NCI-H2081 treated with DMSO at 0.1 percent for 48 hours (cell line): ENCODE measurements at regions not wholly inside any gene's neighbourhood (a gene's known extent, or its start where the extent isn't known, plus 50 kb on each side); places are given as distances from the start of the nearest gene placed in this dataset.

ENCODE experiments used
- DNase-seq: peaks from one replicate; lab custom pipeline; 2025; lab: John Stamatoyannopoulos, UW

- no peak for DNase-seq
Measured at GRCh38 chr2:122105171-122105876, 349.9 kb downstream of the TSN start.

- no peak for DNase-seq
Measured at GRCh38 chr2:122105877-122106206, 350.4 kb downstream of the TSN start.

- DNase-seq, result no peak
Measured at GRCh38 chr2:122108186-122108585, 352.7 kb downstream of the TSN start.

- no peak for DNase-seq
Measured at GRCh38 chr2:122112216-122113005, 357.0 kb downstream of the TSN start.

GRCh38 chr2:122114421-122114820, 359.0 kb downstream of the TSN start:
- DNase-seq, result no peak

- no peak for DNase-seq
Measured at GRCh38 chr2:122117371-122117770, 361.9 kb downstream of the TSN start.

DNA sequence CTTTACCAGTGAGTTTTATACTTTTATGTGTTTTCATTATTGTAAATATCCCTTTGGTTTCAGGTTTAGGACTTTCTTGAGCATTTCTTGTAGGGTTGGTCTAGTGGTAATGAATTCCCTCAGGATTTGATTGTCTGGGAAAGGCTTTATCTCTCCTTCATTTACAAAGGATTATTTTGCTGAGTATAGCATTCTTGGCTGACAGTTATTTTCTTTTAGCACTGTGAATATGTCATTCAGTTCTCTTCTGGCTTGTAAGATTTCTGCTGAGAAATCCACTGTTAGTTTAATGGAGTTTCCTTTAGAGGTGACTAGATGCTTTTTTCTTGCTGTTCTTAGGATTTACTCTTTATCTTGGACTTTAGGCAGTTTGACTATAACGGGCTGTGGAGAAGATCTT, 373.9 kb downstream of the TSN start:
- no peak for DNase-seq

DNA sequence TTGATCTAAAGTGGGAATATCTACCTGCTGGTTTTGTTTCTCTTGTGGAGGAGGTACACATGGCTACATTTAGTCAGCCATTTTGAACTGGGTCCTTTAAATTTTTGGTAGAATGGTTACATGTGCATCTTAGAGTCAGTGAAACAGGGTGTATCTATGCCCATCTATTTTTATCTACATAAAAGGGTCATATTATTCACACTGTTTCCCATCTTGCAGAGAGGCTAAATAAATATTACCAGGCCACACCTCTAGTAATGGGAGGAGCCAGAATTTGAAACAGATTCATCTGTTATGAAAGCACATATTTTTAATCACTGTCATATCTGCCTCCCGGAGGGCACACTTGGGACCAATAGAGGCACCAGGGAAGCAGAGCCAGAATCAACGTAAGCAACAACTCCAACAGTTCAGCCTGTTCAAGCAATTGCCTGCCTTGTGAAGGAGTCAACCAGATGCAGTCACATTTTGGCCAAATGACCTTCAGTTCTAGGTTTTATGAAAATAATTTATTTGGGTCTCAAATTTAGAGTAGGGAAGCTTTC, 376.8 kb downstream of the TSN start:
- DNase-seq, result no peak

- DNase-seq, result no peak
Measured at GRCh38 chr2:122135021-122135937, 379.8 kb downstream of the TSN start.

- no peak for DNase-seq
Measured at GRCh38 chr2:122136056-122136455, 380.6 kb downstream of the TSN start.

GRCh38 chr2:122138561-122138960, 383.1 kb downstream of the TSN start:
- DNase-seq, result no peak

- no peak for DNase-seq
Measured at GRCh38 chr2:122139739-122140420, 384.4 kb downstream of the TSN start.

- DNase-seq, result no peak
Measured at GRCh38 chr2:122144884-122145283, 389.4 kb downstream of the TSN start.

- DNase-seq, result no peak
Measured at GRCh38 chr2:122145856-122146255, 390.4 kb downstream of the TSN start.

DNA sequence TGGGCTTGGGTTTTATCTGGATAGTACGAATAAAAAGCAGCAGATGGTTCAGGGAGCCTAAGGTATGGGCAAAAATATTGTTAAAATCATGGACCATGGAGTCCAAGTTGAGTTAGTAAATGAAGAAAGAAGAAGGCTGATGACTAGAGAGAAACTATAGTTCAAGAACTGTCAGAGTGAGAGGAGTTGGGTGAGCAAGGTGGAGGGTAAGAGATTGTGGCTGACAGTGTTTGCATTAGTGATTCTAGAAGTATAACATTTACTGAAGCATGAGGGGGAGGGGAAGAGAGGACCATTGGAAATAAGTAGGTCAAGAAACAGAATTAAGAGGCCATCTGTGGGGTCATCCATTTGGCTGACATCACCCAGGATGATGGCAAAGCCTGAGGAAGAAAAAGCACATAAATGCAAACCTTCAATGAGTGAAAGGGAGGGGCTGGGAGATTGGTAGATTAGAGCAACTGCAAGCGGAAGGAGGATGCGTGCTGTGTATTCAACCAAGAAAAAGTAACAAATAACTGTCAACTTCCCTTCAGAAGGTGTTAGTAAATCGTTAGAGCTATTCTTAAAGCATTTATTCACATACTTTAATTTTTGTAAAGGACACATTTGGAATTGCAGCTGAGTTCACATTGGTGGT, 392.8 kb downstream of the TSN start:
- no peak for DNase-seq

GRCh38 chr2:122150524-122151280, 395.3 kb downstream of the TSN start:
- DNase-seq, result no peak

DNA sequence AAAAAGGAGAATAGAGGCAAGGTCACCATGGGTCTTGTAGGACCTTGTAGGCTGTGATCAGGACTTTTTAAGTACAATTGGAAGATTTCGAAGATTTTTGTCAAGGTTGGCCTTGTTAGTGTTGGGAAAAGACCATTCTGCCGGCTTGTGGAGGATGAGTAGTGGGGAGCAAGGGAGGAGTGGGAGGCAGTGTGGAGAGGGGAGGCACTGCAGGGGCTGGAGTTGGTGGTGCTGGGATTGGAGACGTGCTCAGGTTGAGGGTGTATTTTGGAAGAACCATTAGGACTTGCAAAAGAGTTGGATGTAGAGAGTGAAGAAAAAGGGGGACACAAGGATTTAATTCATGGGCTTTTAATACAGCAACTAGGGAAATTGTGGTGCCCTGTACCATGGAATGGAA, 397.1 kb downstream of the TSN start:
- DNase-seq, result no peak

DNA sequence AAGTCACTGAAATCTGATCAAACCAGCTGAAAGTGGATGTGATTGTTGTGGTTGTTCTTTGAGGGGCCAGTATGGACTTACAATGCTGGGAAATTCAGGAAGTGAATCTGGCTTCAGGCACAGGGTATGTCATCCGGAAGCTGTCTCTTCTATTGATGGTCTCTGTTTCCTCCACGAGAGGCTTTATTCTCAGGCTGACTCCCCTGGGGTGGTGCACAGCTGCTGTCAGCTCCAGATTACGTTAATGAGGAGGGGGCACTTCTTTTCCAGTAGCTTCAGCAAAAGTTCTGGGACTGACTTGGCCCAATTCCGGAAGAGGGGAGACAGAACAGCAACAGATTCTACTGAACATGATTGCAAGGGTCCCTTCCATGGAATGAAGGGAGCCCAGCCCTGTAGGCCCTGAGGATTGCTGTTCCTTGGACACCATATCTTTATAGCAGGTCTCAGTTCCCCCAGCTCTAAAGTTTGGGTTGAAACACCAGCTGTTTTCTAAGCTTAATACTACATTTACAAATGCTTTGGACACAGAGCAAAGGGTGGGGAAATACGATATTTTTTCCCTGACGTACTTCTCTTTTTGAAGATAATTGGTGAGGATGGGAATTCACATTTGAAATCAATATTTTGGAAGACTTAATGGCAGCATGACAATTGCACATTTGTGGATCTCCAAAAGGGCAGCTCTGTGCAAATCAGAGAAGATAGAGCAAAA, 400.9 kb downstream of the TSN start:
- no peak for DNase-seq

- no peak for DNase-seq
Measured at GRCh38 chr2:122157158-122157557, 401.7 kb downstream of the TSN start.

DNA sequence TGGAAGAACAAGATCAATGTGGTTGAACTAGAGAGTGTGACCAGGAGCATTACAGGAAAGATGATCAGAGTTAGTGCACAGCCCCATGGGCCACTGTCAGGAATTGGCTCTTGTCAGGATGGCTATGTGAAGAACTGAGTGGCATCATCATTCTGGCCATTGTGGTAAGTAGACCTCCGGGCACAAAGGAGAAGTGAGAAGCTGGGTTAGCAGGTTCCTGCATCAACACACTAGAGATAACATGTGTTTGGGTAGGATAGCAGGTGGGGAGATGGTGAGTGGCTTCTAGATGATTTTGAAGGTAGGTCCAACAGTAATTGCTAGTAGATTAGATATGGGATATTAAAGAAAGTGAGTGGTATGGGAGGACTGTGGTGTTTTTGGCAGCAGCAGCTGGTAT, 408.2 kb downstream of the TSN start:
- DNase-seq, result no peak
